GM11168 (cell line): ENCODE measurements at regions not wholly inside any gene's neighbourhood (a gene's known extent, or its start where the extent isn't known, plus 50 kb on each side); places are given as distances from the start of the nearest gene placed in this dataset.

Experiments
- in situ Hi-C: fragments of 300-500 bp; cut with MboI; formaldehyde crosslinking; loops from one replicate; pipeline ENCODE4 v1.12.0; 2022; ENCODE audit warnings: low sequenced_read_pairs; ENCODE audit not compliant: unreplicated experiment

DNA sequence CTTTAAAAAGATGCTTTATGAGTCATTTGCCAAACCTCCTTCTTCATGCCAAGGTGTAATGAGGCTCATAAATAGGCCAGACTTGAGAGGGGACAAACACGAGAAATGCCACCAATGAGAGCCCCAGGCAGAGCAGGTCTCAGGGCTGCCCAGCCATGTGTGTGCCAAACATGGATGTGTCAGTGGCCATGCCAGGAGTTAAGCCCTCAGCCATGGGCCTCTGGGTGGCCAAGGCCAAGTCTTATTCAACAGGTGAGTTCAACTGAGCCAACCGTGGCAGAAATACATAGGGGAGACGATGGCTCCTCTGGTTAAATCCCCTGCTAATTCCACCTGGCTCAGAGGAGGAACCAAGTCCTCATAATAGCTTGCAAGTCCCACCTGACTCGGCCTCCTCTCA is 358.8 kb downstream of the PREX1 start:
- in situ Hi-C loops = no loop called here

DNA sequence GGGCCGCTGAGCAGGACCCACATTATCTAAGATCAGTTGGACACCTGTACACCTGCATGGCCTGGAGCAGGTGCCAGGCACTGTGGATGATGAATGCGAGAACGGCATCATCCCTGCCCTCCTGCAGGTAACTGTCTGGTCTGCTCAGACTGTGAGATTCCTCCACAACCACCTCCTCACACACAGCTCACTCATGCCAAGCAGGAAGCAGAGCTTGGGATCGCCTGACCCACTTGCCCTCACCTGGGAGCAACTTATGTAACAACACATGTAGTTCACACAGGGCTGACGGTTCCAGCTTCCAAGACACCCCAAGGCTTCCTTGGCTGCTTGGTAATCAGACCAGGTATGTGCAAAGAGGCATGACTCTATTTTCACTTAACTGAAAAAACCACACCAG is 359.2 kb downstream of the PREX1 start:
- in situ Hi-C loops = no loop called here

DNA sequence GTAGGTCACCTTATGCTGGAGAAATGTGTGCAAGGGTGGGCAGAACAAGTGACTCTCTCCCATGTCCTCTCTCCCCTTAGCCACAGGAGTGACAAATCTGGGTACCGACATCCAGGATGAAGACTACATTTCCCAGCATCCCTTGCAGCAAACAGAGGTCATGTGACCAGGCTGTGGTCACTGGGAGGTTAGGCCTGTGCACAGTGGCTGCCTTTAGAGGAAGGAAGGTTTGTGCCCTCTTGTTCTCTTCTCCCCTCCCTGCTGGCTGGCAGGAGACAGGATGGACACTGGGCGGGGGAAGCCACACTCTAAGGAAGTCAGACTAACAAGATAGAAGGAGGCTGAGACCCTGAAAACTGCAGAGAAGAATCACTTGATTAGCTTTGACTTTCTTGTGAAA is 360.2 kb downstream of the PREX1 start:
- in situ Hi-C loops = no loop called here

DNA sequence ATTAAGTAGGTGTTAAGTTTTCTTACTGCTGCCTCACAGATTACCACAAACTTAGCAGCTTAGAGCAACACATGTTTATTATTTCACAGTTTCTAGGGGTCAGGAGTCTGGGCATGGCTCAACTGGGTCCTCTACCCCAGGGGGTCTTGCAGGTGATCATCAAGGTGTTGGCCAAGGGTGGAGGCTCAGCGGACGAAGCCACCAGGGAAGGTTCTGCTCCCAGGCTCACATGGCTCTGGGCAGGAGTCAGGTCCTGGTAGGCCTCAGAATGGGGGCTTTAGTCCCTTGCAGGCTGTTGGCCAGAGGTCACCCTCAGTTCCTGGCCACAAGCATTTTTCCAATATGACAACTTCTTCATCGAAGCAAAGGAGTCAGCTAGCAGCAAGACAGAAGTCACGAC is 362.5 kb downstream of the PREX1 start:
- in situ Hi-C loops = no loop called here

DNA sequence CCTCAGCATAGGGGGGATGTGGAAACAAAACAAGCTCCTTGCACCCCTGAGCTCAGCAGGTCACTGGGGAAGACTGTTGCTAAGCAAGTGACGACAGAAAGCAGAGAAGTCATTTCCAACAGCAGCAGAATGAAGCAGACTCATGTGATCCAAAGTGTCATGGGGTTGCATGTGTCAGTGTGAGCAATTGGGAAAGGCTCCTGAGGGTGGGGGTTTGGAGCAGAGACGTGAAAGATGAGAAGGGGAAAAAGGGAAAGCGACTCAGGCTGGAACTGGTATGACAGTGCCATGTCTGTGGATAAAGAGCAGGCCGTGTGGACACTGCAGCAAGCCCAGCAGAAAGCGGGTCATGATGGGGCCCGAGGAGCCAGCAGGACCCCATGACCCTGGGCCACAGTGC is 363.9 kb downstream of the PREX1 start:
- in situ Hi-C loops = no loop called here

DNA sequence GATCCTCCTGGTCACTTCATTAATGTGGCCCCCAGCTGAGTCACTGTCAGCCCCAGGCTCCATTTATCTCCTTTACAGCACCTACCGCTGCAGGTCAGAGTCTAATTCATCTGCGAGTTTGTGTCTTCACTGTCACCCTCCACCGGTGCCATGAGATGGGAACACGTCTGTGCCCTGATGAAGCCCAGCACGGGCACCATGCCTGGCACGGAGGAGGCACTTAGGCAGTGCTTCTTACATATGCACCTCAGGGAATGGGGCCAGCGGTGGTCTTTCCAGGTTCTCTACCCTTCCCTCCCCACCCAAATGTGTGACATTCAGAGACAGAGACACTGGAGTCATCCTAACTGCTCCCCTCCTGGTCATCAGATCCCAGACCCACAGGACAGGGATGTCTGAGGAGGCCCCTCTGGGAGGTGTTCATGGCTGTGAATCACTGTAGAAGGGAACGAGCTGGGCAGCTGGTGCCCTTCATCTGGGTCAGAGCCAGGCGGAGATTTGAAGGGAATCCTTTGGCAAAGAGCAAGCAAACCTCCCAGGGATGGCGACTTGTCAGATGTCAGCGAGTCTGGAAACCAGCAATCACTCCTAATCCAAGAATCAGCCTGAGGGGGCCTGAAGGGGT is 364.6 kb downstream of the PREX1 start:
- in situ Hi-C loops = no loop called here

DNA sequence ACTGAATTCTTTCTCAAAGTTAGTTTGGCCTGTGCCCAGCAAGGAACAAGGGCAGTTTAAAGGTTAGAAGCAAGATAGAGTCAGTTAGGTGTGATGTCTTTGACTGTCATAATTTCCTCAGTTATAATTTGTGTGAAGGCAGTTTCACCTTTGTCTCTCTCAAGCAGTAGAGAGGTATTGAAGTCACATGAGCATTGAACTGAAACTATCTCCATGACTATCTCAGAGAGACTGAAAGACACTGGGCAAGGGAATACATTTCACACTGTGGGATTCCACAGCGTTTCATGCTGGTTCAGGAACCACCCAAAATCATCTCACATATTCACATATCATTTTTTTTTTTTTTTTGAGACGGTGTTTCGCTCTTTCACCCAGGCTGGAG is 366.1 kb downstream of the PREX1 start:
- in situ Hi-C loops = no loop called here

DNA sequence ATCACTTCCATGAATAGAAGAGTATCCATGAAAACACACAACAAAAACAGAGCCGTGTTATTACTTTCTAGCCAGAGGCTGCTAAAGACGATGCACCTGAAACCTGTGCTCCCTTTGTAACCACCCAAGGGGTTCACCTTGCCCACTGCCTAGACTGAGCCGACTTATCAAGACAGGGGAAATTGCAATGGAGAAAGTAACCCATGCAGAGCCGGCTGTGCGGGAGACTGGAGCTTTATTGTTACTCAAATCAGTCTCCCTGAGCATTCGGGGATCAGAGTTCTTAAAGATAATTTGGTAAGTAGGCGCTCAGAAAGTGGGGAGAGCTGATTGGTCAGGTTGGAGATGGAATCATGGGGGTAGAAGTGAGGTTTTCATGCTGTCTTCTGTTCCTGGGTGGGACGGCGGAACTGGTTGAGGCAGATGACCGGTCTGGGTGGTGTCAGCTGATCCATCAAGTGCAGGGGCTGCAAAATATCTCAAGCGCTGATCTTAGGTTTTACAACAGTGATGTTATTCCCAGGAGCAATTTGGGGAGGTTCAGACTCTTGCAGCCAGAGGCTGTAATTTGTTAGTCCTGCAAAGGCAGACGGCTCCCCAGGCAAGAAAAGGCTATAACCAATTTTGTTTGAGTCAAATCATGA is 366.6 kb downstream of the PREX1 start:
- in situ Hi-C loops = no loop called here

DNA sequence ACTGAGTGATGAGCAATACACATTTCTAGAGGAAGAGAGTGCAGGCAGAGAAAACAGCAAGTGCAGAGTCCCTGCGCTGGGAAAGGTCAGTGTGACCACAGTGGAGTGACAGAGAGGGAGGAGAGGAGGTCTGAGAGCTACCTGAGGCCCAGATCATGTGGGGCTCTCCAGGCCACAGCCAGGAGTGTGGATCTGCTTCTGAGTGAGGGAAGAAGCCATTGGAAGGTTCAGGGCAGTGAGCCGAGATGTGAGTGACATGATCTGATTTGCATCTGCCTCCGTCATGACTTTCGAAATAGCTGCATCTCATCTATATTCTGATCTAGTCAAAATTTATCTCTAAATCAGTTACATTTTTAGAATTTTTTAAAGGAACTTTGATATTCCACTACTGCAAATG is 367.1 kb downstream of the PREX1 start:
- in situ Hi-C loops = no loop called here

DNA sequence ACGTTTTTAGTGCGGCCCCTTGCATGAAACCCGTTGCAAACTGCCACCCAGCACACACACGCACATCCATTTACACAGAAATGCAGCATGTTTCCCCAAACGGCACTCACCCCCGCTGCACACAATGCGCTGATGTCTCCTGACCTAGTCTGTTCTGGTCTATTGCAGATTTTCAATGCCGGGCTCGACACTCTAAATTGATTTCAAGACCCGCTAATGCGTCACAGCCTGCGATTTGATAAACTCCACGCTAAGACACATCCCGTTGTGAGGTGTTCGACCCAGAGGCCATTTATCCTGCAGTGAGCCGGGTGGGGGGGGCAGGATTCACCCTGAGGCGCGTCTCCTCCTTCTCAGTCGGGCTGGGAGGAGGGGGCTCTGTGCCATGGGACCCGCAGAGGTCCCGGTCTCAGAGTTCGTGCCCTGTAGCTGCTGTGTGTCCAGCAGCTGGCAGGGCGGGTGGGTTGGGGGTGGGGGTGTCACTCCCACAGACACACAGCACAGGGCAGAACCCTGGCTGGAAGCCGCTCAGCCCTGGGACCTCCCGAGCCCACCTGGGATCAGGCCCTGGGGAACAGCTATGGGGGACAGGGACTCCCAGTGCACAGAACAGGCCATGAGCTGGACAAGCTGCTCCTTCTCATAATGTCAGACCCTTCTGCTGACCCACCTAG is 367.9 kb downstream of the PREX1 start:
- in situ Hi-C loops = no loop called here

DNA sequence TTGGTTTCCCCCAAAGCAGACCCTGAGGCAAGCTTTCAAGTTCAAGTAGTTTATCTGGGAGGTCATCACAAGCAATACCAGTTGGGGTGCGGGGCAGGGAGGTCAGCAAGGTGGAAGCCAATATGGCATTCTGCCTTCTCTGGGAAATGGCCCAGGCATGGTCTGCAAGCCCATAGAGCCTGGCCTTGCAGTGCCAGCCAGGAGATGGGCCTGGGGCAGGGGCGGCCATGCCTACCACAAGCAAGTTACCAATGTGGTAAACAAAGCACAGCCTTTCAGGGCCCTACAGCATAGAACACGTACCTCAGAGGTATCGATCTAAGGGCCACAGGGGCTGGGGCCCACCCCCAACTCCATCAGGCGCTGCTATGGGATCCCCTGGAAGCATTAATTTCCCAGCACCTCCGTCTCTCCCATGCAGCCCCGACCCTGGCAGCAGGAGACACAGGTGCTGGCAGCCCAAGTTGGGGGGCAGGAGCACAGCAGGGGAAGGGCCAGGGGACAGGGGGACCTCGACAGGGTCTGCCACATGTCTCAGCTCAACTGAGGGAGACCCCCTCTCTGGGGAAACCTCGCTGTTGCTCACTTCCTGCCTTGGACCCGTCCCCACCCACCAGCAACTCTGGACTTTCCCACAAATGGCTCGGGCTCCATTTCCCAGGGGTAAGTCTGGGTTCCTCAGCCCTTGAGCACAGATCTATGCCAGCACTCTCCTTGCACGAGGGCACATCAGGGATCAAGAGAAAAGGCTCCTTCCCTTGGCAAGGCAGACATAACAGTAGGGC is 369.0 kb downstream of the PREX1 start:
- in situ Hi-C loops = no loop called here

DNA sequence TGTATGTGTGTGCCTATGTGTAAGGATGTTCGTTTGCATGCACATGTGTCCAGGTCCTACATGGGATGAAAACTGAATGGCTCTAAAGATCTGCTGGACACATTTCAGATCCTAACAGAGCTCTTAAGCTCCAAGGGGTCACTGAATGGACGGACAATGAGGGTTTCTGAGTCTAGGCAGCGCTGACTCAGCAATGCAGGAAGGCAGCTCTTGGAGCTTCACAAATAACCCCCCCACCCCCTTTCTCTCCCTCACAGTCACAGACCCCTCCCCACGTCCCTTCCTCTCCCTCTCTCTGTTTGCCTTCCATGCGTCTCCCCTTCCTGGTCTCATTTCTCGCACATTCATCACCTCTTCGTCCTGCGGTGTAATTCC is 369.8 kb downstream of the PREX1 start:
- in situ Hi-C loops = no loop called here

DNA sequence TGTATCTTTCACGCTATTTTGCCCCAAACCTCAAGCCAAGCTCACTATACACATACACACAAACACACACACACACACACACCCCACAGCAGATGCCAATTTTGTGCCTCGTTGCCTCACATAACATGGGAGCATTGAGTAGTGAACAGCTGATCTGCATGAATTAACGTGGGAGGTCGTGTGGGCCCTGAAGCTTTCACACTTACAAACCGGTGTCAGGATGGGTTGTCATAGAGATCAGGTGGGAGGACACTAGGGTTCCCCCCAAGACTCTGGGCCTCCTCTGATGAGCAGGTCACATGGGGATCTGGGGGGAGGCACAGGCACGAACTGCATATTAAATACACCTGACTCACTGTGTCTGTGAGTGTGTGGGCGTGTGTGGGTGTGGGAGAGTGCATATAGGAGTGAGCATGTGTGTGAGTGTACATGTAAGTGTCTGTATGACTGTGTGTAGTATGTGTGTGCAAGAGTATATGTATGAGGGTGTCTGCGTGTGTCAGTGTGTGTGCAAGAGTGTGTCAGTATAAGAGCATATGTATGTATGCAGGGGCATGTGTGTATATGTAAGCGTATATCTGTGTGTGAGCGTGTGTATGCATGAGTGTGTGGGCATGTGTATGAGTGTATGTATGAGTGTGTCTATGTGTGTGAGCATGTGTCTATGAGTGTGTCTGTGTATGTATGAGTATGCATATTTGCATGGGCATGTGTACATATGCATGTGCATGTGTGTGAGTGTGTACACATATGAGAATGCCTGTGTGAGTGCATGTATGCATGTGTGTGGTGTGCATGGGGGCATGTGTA is 370.4 kb downstream of the PREX1 start:
- in situ Hi-C loops = no loop called here

DNA sequence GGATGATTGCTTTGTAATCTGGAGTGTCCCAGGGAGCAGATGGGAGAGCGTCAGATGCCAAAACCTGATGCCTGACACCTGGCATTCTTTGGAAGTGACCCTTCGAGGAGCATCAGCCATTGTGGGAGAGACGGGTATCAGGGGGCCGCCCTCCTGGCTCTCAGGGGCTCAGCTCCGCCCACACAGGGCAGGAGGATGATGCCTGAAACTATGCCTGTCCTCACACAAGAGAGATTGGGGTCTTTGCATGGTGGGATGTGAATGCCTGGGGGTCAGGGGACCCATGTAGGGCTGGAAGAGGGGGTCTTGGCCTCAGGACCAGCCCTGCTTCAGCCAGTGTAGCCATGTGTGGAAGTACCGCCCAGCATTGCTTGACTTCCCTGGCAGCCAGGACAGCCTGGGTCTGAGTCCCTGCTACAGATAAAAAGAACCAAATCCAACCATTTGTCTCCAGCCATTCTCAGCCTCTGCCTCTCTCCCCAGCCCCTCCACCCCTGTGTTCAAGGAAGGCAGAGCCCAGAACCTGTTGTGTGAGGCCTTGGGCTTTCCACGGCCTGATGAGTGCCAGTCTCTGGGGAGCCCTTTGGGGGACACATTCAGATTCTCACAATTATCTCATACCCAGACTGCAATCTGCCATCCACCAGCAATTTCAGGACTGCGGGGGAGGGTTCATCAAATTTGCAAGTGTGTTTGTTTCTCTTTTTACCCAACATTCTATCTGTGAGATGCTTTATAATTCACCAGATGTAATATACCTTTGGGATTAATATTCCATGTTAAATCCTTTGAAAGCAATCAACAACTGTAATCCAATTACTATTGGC is 371.2 kb downstream of the PREX1 start:
- in situ Hi-C loops = no loop called here

DNA sequence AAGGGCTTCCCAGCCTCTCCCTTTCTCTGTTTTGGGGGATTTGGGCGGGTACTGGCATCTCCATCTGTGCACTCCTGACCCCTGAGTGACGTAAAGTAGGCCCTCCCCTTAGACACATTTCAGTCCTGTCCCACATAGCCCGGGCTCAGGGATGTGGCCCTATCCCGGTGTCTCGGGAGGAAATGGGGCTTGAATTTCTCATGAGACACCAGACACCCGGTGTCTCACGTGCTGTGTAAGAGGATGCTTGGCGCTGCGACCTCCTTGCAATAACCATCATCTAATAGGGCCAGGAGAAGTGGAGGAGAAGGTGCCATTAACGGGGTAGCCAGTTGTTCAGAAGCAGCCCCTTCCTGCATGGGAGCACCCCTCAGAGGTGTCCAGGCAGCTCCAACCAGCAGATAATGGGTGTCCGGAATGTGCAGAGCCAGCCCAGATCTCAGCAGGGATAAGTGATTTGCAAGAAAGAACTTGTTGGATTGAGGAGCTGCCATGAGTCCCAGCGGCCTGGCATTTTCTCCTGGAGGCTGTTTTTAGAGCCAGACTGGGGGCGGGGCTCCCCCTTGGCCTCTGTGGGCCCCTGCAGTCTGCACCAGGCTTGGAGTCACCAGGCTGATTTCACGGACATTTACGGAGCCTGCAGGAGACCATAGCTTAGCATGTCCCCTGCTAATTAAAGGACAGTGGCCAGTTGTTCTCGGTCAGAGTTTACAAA is 372.0 kb downstream of the PREX1 start:
- in situ Hi-C loops = no loop called here

DNA sequence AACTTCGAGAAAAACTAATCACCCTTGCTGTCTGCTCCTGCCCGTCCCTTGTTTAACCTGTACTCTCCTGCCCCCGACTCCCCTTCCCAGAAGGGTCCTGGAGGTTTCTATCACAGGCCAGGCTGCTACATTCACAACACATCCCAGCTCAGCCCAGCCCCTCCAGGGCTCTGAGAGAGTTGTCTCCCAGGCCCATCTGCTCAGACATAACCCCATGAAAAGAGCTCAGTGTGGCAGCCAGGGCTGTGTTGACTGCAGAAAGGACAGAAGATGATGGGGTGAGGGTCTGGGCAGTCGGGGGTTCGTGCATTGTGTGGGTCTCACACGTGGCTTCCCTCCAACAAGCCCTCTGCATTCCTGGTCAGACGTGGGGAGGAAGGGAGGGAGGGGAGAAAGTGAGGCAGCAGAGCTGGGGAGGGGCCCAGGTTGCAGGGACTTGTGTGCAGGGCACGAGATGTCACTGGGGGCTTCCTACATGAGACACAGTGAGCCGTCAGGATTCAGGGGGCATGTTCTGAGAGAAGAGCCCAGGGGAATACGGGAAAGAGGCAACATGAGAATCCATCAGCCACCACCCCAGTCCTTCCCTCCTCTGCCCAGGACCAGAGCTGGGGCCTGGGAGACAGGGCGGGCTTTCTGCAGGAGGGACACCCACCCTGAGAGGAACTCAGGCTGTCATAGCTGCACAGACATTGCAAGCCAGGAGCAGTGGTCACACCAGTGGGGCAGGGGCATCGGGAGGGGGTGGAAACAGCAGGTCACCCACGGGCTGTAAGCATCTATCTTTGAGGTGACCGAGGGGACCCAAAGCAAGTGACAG is 372.9 kb downstream of the PREX1 start:
- in situ Hi-C loops = no loop called here

DNA sequence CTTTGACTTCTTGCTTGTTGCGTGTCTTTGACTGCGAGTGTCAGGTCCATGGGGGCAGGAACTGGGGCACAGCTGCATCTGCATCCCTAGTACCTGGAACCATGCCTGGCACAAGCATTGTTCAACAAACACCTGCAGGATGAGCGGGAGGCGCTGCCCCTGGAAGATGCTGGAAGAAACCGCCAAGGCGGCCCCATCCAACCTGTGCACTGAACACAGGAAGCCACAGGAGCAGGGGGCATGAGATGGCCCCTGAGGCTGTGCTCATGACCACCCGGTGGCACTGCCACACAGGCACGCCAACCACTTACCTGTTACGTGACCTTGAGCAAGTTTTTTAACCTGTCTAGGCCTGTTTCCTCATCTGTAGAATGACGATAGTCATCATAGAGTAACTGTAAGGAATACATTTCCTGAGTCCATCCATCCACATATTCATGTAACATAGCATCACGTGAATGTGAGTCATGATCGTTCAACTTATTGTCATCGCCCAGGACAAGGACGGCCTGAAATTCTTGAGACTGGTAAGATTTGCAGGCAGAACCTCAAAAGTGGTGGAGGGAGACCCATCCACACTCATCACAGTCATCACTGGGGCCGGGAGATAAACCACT is 374.2 kb downstream of the PREX1 start:
- in situ Hi-C loops = no loop called here

DNA sequence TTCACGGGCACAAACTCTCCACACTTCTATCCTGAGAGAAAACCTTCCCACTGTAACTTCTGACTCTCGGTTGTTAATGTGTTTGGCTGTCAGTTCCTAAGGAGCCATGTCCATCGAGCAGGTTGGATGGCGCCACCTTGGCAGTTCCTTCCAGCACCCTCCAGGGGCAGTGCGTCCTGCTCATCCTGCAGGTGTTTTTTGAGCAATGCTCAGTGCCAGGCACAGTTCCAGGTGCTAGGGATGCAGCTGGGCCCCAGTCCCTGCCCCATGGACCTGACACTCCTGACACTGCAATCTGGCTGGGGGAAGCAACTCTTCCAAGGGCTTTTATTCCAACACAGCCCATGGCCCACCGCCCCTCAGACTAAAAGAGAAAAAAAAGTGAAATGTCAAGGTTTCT is 376.4 kb downstream of the PREX1 start:
- in situ Hi-C loops = no loop called here
